Stimulated activated CD4-positive, alpha-beta T cell treated with anti-CD3 and anti-CD28 coated beads, Interleukin-15, amount 100 ng/mL, for 24 hours (primary cell): ENCODE measurements at regions not wholly inside any gene's neighbourhood (a gene's known extent, or its start where the extent isn't known, plus 50 kb on each side); places are given as distances from the start of the nearest gene placed in this dataset.

Source experiments
- DNase-seq: peaks from one replicate; pipeline ENCODE4 v3.0.0-alpha.2; 2020

- no peak for DNase-seq
These were observed 179.0 kb downstream of the LACC1 start for GRCh38 chr13:44058624-44059215.

GRCh38 chr13:44061876-44062275, 182.2 kb downstream of the LACC1 start:
- no peak for DNase-seq

GRCh38 chr13:44063467-44063866, 183.8 kb downstream of the LACC1 start:
- no peak for DNase-seq

DNA sequence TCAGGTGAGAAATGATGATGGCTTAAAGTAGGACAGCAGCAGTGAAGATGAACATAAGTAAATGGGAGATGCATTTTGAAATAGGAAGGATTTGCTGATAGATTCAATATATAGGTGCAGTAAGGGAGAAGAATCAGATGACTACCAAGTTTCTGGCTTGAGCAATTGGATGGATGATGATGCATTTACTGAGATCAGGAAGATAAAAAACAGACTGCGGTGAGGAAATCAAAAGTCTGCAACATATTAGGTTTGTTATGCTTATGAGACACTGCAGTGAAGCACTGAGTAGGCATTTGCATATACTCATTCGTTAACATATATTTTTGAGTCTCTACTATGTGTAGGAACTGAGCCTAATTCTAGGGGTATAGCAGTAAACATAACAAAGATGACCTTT, 184.2 kb downstream of the LACC1 start:
- DNase-seq = no peak

- DNase-seq = no peak
These were observed 184.7 kb downstream of the LACC1 start for GRCh38 chr13:44064357-44064756.

DNA sequence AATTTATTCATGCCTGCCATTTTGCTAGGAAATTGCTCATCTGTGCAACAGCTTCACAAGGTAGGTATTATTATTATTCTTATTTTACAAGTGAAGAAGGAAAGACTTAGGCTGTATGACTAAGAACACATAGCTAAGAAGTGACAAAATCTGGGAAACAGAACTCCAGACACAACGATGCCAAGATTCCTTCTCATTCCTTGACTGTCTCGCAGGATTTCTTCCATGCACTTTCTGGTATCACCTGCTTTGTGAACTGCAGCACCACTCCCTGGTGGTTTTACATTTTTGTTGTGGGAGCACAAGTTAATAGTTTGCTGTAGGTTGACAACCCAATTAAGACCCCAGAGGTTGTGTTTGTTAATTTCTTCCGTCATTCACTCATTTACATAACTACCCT, 188.5 kb downstream of the LACC1 start:
- DNase-seq = no peak

GRCh38 chr13:44068737-44069136, 189.0 kb downstream of the LACC1 start:
- DNase-seq = no peak

DNA sequence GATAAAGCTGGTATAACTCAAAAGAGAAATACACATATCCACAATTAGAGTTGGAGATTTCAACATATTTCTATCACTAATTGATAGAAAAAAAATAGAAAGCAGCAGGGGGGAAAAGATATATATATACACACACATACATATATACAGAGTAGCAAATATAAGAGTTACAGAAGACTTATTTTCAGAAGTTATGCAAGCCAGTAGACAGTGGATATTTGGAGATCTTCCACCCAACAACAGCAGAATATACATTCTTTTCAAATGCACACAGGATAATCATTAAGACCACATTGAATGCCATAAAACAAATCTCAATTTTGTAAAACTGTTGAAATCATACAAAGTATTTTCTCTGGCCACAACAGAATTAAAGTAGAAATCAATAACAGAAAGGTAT, 192.8 kb downstream of the LACC1 start:
- DNase-seq = no peak

DNA sequence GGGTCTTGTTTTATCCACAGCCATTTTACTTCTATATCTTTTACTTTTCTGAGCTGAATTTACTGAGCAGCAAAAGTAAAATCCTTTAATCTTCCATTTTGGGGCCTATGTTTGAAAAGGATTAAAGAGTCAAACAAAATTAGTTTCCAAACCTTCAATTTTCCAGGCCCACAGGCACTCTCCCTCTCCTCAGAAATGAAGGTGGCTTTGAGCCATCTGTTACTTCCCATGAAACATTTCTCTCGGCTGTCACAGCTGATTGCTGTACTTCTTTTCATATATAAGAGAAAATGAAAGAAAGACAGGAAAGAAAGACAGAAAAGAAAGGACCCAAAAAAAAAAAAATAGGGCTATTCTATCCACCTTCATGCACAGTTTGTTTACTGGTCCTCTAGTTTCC, 194.9 kb downstream of the LACC1 start:
- no peak for DNase-seq

- no peak for DNase-seq
These were observed 195.4 kb downstream of the LACC1 start for GRCh38 chr13:44075113-44075512.

DNA sequence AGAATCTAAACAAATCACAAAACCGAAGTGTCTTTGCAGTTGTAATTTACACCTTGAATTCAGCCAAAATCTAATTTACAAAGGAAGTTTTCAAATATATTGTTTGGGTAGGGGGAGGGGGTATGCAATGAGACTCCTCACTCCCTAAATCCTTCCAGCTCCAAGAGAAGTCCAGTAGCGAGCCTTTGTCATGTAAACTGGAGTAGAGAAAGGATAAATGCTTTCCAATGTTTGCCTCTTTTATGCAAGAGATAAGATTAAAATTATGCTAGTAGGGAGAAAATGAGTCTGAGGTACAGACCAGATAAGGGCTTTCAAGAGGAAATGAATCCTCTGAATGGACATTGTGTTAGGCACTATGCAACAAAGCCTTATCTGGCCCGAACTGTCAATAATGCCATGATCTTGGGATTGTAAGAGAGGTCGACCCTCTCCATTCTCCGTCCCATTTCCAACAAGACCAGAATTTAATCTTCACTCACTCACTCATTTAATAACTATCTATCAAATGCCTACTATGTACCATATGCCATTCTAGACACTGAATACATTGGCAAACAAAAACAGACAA, 199.2 kb downstream of the LACC1 start:
- DNase-seq = no peak

- DNase-seq = no peak
These were observed 199.9 kb downstream of the LACC1 start for GRCh38 chr13:44079413-44080205.

GRCh38 chr13:44084146-44084545, 204.4 kb downstream of the LACC1 start:
- DNase-seq = no peak

GRCh38 chr13:44086389-44086788, 206.7 kb downstream of the LACC1 start:
- no peak for DNase-seq

DNA sequence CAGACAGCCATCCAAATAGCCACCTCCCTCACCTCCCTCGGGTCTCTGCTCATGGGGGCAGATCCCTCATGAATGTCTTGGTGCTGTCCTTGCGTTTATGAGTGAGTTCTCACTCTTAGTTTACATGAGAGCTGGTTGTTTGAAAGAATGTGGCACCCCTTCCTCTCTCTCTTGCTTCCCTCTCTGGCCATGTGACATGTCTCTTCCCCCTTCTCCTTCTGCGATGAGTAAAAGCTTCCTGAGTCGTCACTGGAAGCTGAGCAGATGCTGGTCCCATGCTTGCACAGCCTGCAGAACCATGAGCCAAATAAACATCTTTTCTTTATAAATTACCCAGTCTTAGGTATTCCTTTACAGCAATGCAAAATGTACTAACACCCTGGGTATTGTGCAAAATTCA, 208.7 kb downstream of the LACC1 start:
- DNase-seq = no peak

DNA sequence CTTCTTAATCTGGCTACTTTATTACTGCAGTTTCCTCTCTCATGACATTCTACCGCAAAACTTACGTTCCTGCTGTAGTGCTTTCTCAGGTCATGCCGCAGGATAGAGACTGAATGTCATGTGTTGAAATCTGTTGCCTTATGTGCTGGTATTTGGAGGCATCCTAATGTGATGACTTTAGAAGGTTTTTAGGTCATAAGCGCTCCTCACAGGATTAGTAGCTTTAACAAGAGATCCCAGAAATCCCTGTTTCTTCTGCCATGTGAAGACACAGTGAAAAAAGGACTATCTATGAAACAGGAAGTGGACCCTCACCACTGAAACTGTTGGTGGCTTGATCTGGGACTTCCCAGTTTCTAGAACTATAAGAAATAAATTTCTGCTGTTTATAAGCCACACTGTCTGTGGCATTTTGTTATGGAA, 209.3 kb downstream of the LACC1 start:
- peak; percentile 6 for DNase-seq

- no peak for DNase-seq
These were observed 209.7 kb downstream of the LACC1 start for GRCh38 chr13:44089452-44089851.

DNA sequence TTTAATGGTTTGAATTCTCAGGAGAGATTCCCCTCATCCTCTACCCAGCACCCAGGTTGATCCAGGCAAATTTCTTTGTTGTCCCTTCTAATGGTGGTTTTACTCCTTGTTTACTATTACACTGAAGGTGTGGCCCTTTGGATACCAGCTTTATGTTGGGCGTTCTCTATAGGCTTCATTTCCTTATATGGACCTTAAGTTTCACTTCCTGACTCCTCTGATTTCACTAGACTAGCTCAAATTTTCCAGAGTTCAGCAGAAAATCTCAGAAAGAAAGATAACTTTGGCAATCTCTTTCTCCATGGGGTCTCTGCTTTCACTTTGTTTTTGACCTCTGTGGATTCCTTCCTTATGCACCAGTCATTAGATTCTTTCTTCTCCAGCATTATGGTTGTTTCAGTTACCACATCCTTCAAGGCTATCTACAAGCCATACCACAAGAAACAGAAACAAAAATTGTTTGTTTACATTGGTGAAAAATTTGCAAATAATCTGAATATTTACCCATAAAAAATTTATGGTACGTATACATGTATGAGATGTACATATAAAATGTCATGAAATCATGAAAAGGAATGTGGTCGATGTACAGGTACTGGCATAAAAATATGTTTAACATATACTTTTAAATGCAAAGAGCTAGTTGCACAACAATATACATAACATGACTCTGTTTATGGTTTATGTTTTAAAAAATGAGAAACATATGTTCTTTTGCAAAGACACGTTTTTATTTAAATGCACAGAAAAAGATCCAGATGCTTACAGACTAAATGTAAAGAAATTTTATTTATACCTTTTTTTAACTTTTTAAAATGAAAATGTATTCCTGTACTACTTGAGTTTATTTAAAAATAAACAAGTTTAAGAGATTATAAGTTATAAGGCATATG, 212.6 kb downstream of the LACC1 start:
- no peak for DNase-seq

DNA sequence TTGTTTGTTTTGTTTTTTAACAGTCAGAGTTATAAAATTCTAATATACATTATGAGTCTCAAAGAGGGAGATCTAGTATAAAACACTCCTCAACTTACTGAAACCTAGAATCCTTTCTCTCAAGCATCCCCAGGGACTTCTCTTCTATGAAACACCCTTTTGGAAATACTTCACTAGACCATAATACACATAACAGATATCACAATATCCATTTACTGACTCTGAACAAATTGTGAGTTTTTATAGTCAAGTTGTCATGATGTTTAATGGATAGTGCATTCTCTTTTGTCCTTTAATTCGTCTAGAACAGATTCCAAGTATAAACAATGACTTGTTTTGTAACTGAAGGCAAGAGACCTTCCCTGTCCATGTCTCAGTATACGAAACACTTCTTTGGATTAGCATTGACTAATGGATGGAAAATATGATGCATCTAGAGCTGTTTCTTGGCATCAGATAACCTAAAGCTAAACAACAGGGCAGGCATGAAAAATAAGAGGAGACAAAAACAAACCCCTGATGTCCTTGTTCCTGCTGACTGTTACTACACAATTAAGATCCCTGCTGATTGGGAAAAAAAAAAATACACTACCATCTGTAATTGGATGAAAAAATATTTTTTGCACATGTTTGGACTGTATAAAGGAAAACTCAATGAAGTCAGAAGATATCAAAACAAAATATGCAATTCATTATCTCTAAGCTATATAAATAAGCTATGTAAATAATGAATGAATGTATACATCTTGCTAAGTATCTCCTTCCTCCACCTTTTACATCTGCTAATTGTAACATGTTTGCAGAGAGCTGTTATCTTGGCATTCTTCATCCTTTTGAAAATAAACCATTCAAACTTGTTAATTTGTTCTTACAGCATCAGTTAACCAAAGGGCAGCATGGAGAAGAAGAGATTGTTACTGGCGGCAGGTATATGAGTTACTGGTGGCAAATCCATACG, 214.2 kb downstream of the LACC1 start:
- no peak for DNase-seq

DNA sequence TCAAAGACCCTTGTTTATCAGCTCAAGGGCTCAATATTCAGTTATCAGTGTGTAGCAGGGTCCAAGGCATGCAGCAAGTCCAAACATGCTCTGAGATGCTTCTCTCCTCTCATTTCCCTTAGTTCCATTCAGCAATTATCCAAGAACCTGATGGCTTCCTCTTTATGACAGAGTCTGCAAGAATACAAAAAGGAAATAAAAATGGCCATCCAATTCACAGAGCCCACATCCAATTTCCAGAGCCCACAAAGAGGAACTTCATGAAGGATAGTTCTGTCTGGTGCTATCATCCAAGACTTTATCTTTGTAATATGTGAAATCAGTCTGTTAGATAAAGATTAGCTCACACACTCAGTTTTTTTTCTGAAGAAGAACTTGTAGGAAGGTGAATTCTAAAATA, 217.2 kb downstream of the LACC1 start:
- no peak for DNase-seq

DNA sequence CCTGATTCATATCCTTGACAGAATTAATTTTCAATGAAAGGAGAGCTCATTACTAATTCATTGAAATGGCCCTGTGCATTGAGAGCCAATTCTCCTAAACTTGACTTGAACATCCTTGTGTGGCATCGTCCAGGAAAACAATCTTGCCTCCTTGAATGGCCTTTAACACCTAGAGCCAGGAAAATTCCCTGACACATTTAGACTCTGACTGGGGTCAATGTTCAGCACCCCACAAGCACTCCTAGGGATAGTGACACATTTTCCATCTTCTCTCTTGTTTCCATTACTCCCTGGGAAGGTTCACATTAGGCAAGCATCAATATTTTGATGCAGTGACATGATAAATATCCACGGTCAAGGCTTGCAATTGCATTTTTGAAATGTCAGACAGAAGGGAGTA, 218.9 kb downstream of the LACC1 start:
- no peak for DNase-seq
